DND-41 (cell line): ENCODE measurements at regions not wholly inside any gene's neighbourhood (a gene's known extent, or its start where the extent isn't known, plus 50 kb on each side); places are given as distances from the start of the nearest gene placed in this dataset.

ENCODE experiments used
- ATAC-seq: fragments of 200-7000 bp; cut with Tn5 transposase; 3 replicates; pipeline ENCODE4 v1.9.1; 2021; ENCODE audit warnings: low read depth; ENCODE audit not compliant: insufficient read depth
- DNase-seq: peaks from one replicate; pipeline ENCODE4 v3.0.0-alpha.2; 2020
- H2AFZ ChIP-seq: 2 replicates; pipeline ENCODE4 v1.6.0; 2012; ENCODE audit warnings: low read depth, low read length
- H3K27ac ChIP-seq: 2 replicates; pipeline ENCODE4 v1.5.1; 2012; ENCODE audit warnings: low read length, inconsistent platforms
- H3K27me3 ChIP-seq: fragments of 200-600 bp; sonication (generic); 2 replicates; pipeline ENCODE4 v1.6.0; 2012; ENCODE audit warnings: low read length, mild to moderate bottlenecking, inconsistent platforms; ENCODE audit not compliant: insufficient read depth, poor library complexity
- H3K36me3 ChIP-seq: 2 replicates; pipeline ENCODE4 v1.5.1; 2012; ENCODE audit warnings: low read length, inconsistent platforms; ENCODE audit not compliant: insufficient read depth
- H3K4me1 ChIP-seq: 2 replicates; pipeline ENCODE4 v1.5.1; 2012; ENCODE audit warnings: mild to moderate bottlenecking, low read length; ENCODE audit not compliant: insufficient read depth
- H3K4me2 ChIP-seq: 2 replicates; pipeline ENCODE4 v1.6.0; 2012; ENCODE audit warnings: mild to moderate bottlenecking, moderate library complexity, low read length, inconsistent platforms; ENCODE audit not compliant: insufficient read depth
- H3K4me3 ChIP-seq, 2 experiments: fragments of 200-600 bp in 1 of 2; shearing (Covaris generic) in 1 of 2; 2 replicates each; pipeline ENCODE4 v1.5.1; 2012 to 2016; ENCODE audit warnings: inconsistent platforms in 2 of 2, low read length in 2 of 2, mild to moderate bottlenecking in 2 of 2, low read depth in 1 of 2, moderate library complexity in 1 of 2
- H3K79me2 ChIP-seq: 2 replicates; pipeline ENCODE4 v1.6.0; 2012; ENCODE audit warnings: low read length, inconsistent platforms; ENCODE audit not compliant: insufficient read depth
- H3K9ac ChIP-seq: 2 replicates; pipeline ENCODE4 v1.6.0; 2012; ENCODE audit warnings: low read depth, mild to moderate bottlenecking, inconsistent platforms, low read length, moderate library complexity
- H3K9me3 ChIP-seq: 2 replicates; pipeline ENCODE4 v1.5.1; 2012; ENCODE audit warnings: low read length, moderate library complexity, mild to moderate bottlenecking, inconsistent platforms; ENCODE audit not compliant: insufficient read depth, severe bottlenecking
- H4K20me1 ChIP-seq: 2 replicates; pipeline ENCODE4 v1.6.0; 2012; ENCODE audit warnings: low read length; ENCODE audit not compliant: insufficient read depth
- EZH2 ChIP-seq: IDR thresholded peaks from 3 replicates; pipeline ENCODE4 v1.6.1; 2012; ENCODE audit warnings: borderline replicate concordance, low read depth, mild to moderate bottlenecking, moderate library complexity, low read length, inconsistent platforms; ENCODE audit not compliant: severe bottlenecking
- TF ChIP-seq, protein P1 (sequence below): IDR thresholded peaks from 2 replicates; pipeline ENCODE4 v1.5.1; 2012; ENCODE audit warnings: borderline replicate concordance, low read length, moderate library complexity, mild to moderate bottlenecking; ENCODE audit not compliant: poor library complexity, severe bottlenecking; ENCODE audit errors: extremely low read depth

DNA sequence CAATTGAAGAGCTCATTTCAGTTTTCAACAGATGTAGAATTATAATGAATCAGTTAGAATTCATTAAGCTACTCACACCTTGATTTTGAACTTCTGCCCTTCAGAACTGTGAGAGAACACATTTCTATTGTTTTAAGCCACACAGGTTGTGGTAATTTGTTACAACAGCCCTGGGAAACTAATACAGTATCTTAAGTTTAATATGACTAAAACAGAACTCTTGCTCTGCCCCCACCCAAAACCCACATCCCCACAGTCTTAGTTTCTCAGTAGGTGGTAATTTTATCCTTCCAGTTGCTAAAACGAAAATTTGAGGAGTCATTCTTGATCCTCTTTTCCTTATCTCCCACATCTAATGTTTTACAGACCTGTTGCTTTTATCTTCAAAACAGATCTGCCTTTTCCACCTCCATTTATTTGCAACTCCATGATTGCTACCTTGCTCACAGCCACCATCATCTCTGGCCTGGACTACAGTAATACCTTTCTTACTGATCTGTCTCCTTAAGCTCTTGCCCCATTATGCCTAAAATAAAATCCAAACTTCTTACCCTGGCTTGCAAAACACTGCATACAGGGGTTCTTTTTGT, 72.8 kb upstream of the NXPH1 start:
- DNase-seq (no peak), ATAC-seq (no peak)
- Histone ChIP-seq H4K20me1 (no peaks in the 10 kb centered on the region), H3K4me3 (no peak overlapping the region), H3K27ac (no peak overlapping the region), H3K4me1 (no peaks in the 10 kb centered on the region), H2AFZ (no peak overlapping the region), H3K27me3 (peaks cover 8% of the 10 kb centered on the region), H3K9ac (no peak overlapping the region), H3K79me2 (no peaks in the 10 kb centered on the region), H3K36me3 (no peaks in the 10 kb centered on the region), H3K9me3 (no peaks in the 10 kb centered on the region), H3K4me2 (no peak overlapping the region)
- TF ChIP-seq, protein P1, sequence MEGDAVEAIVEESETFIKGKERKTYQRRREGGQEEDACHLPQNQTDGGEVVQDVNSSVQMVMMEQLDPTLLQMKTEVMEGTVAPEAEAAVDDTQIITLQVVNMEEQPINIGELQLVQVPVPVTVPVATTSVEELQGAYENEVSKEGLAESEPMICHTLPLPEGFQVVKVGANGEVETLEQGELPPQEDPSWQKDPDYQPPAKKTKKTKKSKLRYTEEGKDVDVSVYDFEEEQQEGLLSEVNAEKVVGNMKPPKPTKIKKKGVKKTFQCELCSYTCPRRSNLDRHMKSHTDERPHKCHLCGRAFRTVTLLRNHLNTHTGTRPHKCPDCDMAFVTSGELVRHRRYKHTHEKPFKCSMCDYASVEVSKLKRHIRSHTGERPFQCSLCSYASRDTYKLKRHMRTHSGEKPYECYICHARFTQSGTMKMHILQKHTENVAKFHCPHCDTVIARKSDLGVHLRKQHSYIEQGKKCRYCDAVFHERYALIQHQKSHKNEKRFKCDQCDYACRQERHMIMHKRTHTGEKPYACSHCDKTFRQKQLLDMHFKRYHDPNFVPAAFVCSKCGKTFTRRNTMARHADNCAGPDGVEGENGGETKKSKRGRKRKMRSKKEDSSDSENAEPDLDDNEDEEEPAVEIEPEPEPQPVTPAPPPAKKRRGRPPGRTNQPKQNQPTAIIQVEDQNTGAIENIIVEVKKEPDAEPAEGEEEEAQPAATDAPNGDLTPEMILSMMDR: no peak
- no peak for TF ChIP-seq EZH2

DNA sequence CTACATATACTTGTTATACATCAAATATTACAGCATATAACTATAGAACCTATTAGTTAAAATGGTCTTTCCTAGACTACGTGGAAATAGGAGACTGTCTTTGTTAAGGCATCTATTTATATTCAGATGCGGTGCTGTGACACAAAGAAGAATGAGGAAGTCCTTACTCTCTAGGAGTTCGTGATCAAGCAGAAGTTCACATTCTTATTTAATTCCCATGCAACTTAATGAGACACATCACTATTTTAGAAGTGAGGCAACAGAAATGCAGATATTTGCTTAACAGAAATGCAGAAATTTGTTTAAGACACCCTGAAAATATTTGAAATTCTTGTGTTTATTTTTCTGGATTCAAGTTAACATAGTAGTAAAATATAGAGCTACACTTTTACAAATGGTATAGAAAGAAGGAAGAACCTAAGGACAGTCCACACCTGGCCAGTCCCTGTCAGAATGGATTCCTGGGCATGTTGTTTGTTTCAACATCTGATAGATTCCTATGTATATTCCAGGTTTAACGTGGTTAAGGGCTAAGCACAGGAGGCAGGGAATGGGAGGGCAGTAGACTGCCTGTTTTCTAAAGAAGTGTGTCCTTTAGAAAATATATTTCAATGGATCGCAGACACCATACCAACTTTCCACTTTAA, 70.6 kb upstream of the NXPH1 start:
- H2AFZ ChIP-seq: no peak overlapping the region
- no peak overlapping the region for H3K4me3 ChIP-seq
- no peak for TF ChIP-seq EZH2
- TF ChIP-seq, protein P1: no peak
- no peaks in the 10 kb centered on the region for H3K4me1 ChIP-seq
- no peaks in the 10 kb centered on the region for H3K36me3 ChIP-seq
- H3K27ac ChIP-seq: no peak overlapping the region
- H3K27me3 ChIP-seq: peaks cover 8% of the 10 kb centered on the region
- no peak overlapping the region for H3K4me2 ChIP-seq
- H4K20me1 ChIP-seq: no peaks in the 10 kb centered on the region
- H3K9ac ChIP-seq: no peak overlapping the region
- ATAC-seq: no peak
- no peaks in the 10 kb centered on the region for H3K79me2 ChIP-seq
- DNase-seq: no peak
- H3K9me3 ChIP-seq: no peaks in the 10 kb centered on the region

DNA sequence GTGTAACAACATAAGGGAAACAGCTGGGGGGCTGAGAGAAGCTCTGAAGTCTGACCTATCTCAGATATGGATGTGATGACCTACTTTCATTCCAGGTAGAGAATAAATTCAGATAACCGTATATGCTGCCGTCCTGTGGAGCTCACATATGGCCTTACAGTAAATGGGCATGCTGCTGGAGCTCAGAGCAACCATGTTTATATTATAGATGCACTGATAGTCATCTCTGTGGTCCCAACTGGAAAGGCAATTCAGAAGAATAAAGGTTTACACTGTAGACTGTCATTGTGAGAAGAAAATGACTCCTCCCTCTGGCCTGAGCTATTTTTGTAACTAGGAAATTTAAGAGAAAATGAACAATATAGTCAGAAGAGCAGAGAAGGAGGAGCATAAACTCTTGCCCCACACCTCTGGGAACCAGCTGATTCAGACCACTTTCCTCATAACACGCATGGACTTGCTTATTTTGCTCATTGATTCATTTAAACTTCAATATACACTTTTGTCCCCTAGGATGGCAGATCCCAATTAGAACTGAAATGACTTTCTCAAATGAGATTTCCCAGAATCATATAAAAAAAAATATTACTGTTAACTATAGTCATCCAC, 69.9 kb upstream of the NXPH1 start:
- H3K36me3 ChIP-seq: no peaks in the 10 kb centered on the region

More for the DNA sequence above, 69.9 kb upstream of the NXPH1 start:
- H2AFZ ChIP-seq: no peak overlapping the region
- H3K79me2 ChIP-seq: no peaks in the 10 kb centered on the region
- no peaks in the 10 kb centered on the region for H4K20me1 ChIP-seq
- no peak overlapping the region for H3K4me2 ChIP-seq
- H3K9me3 ChIP-seq: no peaks in the 10 kb centered on the region
- DNase-seq (no peak), ATAC-seq (no peak)
- no peak overlapping the region for H3K27ac ChIP-seq
- H3K9ac ChIP-seq: no peak overlapping the region
- no peak for TF ChIP-seq EZH2
- TF ChIP-seq, protein P1: no peak
- no peaks in the 10 kb centered on the region for H3K4me1 ChIP-seq
- H3K4me3 ChIP-seq: no peak overlapping the region
- H3K27me3 ChIP-seq: peaks cover 8% of the 10 kb centered on the region
